ENCODE measurements at regions not wholly inside any gene's neighbourhood (a gene's known extent, or its start where the extent isn't known, plus 50 kb on each side); places are given as distances from the start of the nearest gene placed in this dataset.

DNA sequence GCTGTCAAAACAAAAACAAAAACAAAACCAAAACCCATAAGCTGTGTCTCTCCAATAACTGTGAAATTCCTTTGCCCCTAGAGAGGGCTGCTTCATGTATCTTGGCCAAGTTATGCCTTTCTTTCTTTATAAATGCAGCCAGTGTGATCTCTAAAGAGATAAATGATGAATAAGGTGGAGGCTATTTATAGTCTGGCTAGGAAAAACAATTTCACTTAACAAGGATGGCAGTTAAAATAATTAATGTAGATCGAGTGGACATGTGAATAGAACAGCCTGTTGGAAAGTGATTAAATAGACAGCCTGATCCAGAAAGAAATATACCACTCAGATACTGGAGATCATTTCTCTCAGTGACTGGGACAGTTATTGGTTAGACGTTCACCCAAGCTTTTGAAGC, 1666.9 kb upstream of the CELF4 start:
- no peak for TF ChIP-seq CTCF (IDR thresholded peaks at IDR 0.05)
- no peak for TF ChIP-seq POLR2A (IDR thresholded peaks at IDR 0.05)
- no peak for TF ChIP-seq EP300 (IDR thresholded peaks at IDR 0.05)

Measured in ovary (tissue), 3 donors.